GM12878 (cell line): ENCODE measurements at regions not wholly inside any gene's neighbourhood (a gene's known extent, or its start where the extent isn't known, plus 50 kb on each side); places are given as distances from the start of the nearest gene placed in this dataset.

Experiments
- ATAC-seq: fragments of 200-7000 bp; cut with Tn5 transposase; 3 replicates; pipeline ENCODE4 v1.9.1; 2020; ENCODE audit warnings: mild to moderate bottlenecking, moderate library complexity
- BruUV-seq: library from RNA; stranded (reverse); fragments of 400-500 nt; replicated peaks from 2 replicates; lab custom pipeline; 2021; lab: Mats Ljungman, UMichigan
- CTCF ChIA-PET: fragments of 300-600 bp; sonication (Branson Sonifier 250); formaldehyde crosslinking; extraction: SDS; loops from one replicate; lab custom pipeline; 2021; ENCODE audit warnings: inconsistent platforms; lab: Yijun Ruan, JAX
- POLR2A ChIA-PET: fragments of 350-600 bp; formaldehyde crosslinking; extraction: SDS; loops from one replicate; lab custom pipeline; 2021; ENCODE audit warnings: inconsistent platforms; lab: Charles Lee
- RAD21 ChIA-PET: fragments of 300-600 bp; sonication (Branson Sonifier 250); formaldehyde crosslinking; loops from one replicate; lab custom pipeline; 2023; ENCODE audit warnings: antibody characterized with exemption; ENCODE audit not compliant: unreplicated experiment; lab: Charles Lee
- SMC1A ChIA-PET: fragments of 300-600 bp; sonication (Branson Sonifier 250); formaldehyde crosslinking; loops from one replicate; lab custom pipeline; 2023; ENCODE audit not compliant: unreplicated experiment, uncharacterized antibody; lab: Charles Lee
- DNase-seq: peaks from one replicate; pipeline ENCODE4 v3.0.0-alpha.2; 2011; ENCODE audit warnings: low read depth, low spot score
- FAIRE-seq: peaks from 3 replicates; lab custom pipeline; 2011; peaks lifted over from hg19 to GRCh38; lab: Jason Lieb, UNC
- H2AFZ ChIP-seq: 2 replicates; pipeline ENCODE4 v1.6.0; 2011; ENCODE audit warnings: low read depth, low read length, control low read depth; ENCODE audit not compliant: control insufficient read depth
- H3K27ac ChIP-seq: 2 replicates; pipeline ENCODE4 v1.5.1; 2011; ENCODE audit warnings: control low read depth; ENCODE audit not compliant: control insufficient read depth, insufficient read depth
- H3K27me3 ChIP-seq, 2 experiments: replicated peaks in 1 of 2; 2 replicates each; pipeline versions ENCODE4 v1.6.0 to v1.6.1; 2011; ENCODE audit warnings: low read length in 1 of 2; ENCODE audit not compliant: control insufficient read depth in 2 of 2, insufficient read depth in 2 of 2
- H3K36me3 ChIP-seq, 2 experiments: 2 replicates each; pipeline ENCODE4 v1.5.1; 2011; ENCODE audit warnings: low read length in 1 of 2; ENCODE audit not compliant: control insufficient read depth in 2 of 2, insufficient read depth in 2 of 2
- H3K4me1 ChIP-seq: 2 replicates; pipeline ENCODE4 v1.6.1; 2011; ENCODE audit warnings: mild to moderate bottlenecking, low read length, moderate library complexity, mixed read lengths; ENCODE audit not compliant: control insufficient read depth, insufficient read depth
- H3K4me2 ChIP-seq: 2 replicates; pipeline ENCODE4 v1.6.0; 2011; ENCODE audit warnings: control low read depth; ENCODE audit not compliant: control insufficient read depth, insufficient read depth
- H3K4me3 ChIP-seq: fragments of 200-600 bp; sonication (generic); 2 replicates; pipeline ENCODE4 v1.5.1; 2016
- H3K79me2 ChIP-seq: 2 replicates; pipeline ENCODE4 v1.6.0; 2011; ENCODE audit warnings: low read length; ENCODE audit not compliant: control insufficient read depth, insufficient read depth
- H3K9ac ChIP-seq: 2 replicates; pipeline ENCODE4 v1.8.0; 2011; ENCODE audit warnings: low read length, control low read depth, mixed read lengths; ENCODE audit not compliant: control insufficient read depth, insufficient read depth
- H3K9me3 ChIP-seq: replicated peaks from 3 replicates; pipeline ENCODE4 v1.5.1; 2011; ENCODE audit warnings: mild to moderate bottlenecking, low read length; ENCODE audit not compliant: control insufficient read depth, insufficient read depth
- H4K20me1 ChIP-seq: 2 replicates; pipeline ENCODE4 v1.6.0; 2011; ENCODE audit not compliant: control insufficient read depth, insufficient read depth
- CBFB ChIP-seq: IDR thresholded peaks from 2 replicates; pipeline ENCODE4 v1.6.1; 2016; ENCODE audit warnings: antibody characterized with exemption, low read depth
- HDAC2 ChIP-seq: fragments of 200-600 bp; sonication (generic); IDR thresholded peaks from 2 replicates; pipeline ENCODE4 v1.6.1; 2017
- WGBS: methylation state at CpG from one replicate; pipeline ENCODE4 v1.1.6; 2016; ENCODE audit warnings: low lambda C conversion rate; ENCODE audit not compliant: insufficient replicate concordance, insufficient coverage; ENCODE audit errors: missing lambda C conversion rate; 5-methylcytosine and 5-hydroxymethylcytosine counted together
- in situ Hi-C: fragments of 300-500 bp; cut with MboI; formaldehyde crosslinking; loops from 9 replicates; pipeline ENCODE4 v1.14.3; 2018; ENCODE audit warnings: mixed read lengths
- intact Hi-C: fragments of 100-400 bp; cut with micrococcal nuclease; formaldehyde crosslinking; loops from one replicate; pipeline ENCODE4 v1.14.2; 2022; ENCODE audit not compliant: unreplicated experiment
- TF ChIP-seq, protein P1 (sequence below): fragments of 450-650 bp; conservative IDR thresholded peaks from 2 replicates; pipeline ENCODE4 v1.6.1; 2017; ENCODE audit warnings: mild to moderate bottlenecking, moderate library complexity

DNA sequence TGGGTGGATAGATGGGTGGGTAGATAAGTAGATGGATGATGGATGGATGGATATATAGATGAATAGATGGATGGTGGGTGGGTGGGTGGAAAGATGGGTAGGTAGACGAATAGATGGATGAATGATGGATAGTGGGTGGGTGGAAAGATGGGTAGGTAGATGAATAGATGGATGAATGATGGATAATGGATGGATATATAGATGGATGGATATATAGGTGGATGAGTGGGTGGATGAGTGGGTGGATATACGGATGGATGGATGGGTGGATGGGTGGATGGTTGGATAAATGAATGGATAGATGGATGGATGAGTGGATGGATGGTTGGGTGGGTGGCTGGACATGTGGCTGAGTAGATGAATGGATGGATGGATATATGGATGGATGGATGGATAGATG lies 53.1 kb upstream of the THY1 start:
- Histone ChIP-seq H2AFZ (no peak overlapping the region), H3K79me2 (no peaks in the 10 kb centered on the region), H3K4me2 (no peak overlapping the region), H3K9me3 (no peaks in the 10 kb centered on the region), H3K4me3 (no peak overlapping the region), H3K27ac (no peak overlapping the region), H3K4me1 (no peaks in the 10 kb centered on the region), H3K27me3 (no peaks in the 10 kb centered on the region), H3K36me3 (no peaks in the 10 kb centered on the region), H4K20me1 (no peaks in the 10 kb centered on the region), H3K9ac (no peak overlapping the region)
- POLR2A ChIA-PET, result interaction anchor here (0.6 kb wide), 1 partner anchor 58 kb away, joined by 5 read pairs; no protein-coding TSS in a partner anchor
- in situ Hi-C loops, result no loop called here
- CTCF ChIA-PET, result interaction anchor here (0.6 to 2.5 kb wide), 16 partner anchors 9 to 663 kb away, joined by 3 to 83 read pairs (median 4); partner anchors contain the start of gene USP2
- intact Hi-C loops, result no loop called here
- 5% methylated on average over 2 of the region's 2 CpGs for WGBS
- no peak for TF ChIP-seq CBFB
- TF ChIP-seq, protein P1, sequence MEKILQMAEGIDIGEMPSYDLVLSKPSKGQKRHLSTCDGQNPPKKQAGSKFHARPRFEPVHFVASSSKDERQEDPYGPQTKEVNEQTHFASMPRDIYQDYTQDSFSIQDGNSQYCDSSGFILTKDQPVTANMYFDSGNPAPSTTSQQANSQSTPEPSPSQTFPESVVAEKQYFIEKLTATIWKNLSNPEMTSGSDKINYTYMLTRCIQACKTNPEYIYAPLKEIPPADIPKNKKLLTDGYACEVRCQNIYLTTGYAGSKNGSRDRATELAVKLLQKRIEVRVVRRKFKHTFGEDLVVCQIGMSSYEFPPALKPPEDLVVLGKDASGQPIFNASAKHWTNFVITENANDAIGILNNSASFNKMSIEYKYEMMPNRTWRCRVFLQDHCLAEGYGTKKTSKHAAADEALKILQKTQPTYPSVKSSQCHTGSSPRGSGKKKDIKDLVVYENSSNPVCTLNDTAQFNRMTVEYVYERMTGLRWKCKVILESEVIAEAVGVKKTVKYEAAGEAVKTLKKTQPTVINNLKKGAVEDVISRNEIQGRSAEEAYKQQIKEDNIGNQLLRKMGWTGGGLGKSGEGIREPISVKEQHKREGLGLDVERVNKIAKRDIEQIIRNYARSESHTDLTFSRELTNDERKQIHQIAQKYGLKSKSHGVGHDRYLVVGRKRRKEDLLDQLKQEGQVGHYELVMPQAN, result no peak
- no peak for TF ChIP-seq HDAC2
- FAIRE-seq (no peak), DNase-seq (no peak), ATAC-seq (no peak)
- SMC1A ChIA-PET, result interaction anchor here (1.0 to 2.8 kb wide), 3 partner anchors 28 to 138 kb away, joined by 3 to 32 read pairs (median 6); no protein-coding TSS in a partner anchor
- RAD21 ChIA-PET, result interaction anchor here (1.1 to 4.4 kb wide), 4 partner anchors 73 to 155 kb away, joined by 3 to 49 read pairs (median 4); no protein-coding TSS in a partner anchor
- no TSS peak for BruUV-seq
